HG03175 (cell line): ENCODE measurements at regions not wholly inside any gene's neighbourhood (a gene's known extent, or its start where the extent isn't known, plus 50 kb on each side); places are given as distances from the start of the nearest gene placed in this dataset.
"Not testable (repeated sequence)": the region's sequence is repeated elsewhere in the genome, so short reads cannot be mapped to it uniquely, and the experiment has no call there.

Experiments used
- ATAC-seq: cut with Tn5 transposase; IDR thresholded peaks from one replicate; pipeline ENCODE4 v1.9.1; 2021; ENCODE audit warnings: mild to moderate bottlenecking, moderate library complexity; ENCODE audit not compliant: unreplicated experiment

GRCh38 chr20:57813509-57814269 is 103.9 kb upstream of the PMEPA1 start:
- ATAC-seq, result no peak

- ATAC-seq, result not testable (repeated sequence)
Measured at GRCh38 chr20:57812632-57813031, 102.8 kb upstream of the PMEPA1 start.

GRCh38 chr20:57811374-57812020 is 101.7 kb upstream of the PMEPA1 start:
- no peak for ATAC-seq

- ATAC-seq, result no peak
Measured at GRCh38 chr20:57810511-57811373, 100.9 kb upstream of the PMEPA1 start.

GRCh38 chr20:57809661-57810172 is 99.9 kb upstream of the PMEPA1 start:
- ATAC-seq, result no peak

GRCh38 chr20:57809149-57809548 is 99.3 kb upstream of the PMEPA1 start:
- no peak for ATAC-seq

GRCh38 chr20:57808264-57809070 is 98.7 kb upstream of the PMEPA1 start:
- no peak for ATAC-seq

- no peak for ATAC-seq
Measured at GRCh38 chr20:57807401-57808263, 97.8 kb upstream of the PMEPA1 start.

- ATAC-seq, result no peak
Measured at GRCh38 chr20:57806975-57807374, 97.2 kb upstream of the PMEPA1 start.

- ATAC-seq, result no peak
Measured at GRCh38 chr20:57806476-57806875, 96.7 kb upstream of the PMEPA1 start.

- ATAC-seq, result no peak
Measured at GRCh38 chr20:57805747-57806146, 95.9 kb upstream of the PMEPA1 start.

GRCh38 chr20:57804470-57805250 is 94.8 kb upstream of the PMEPA1 start:
- ATAC-seq, result no peak

- no peak for ATAC-seq
Measured at GRCh38 chr20:57803508-57804005, 93.7 kb upstream of the PMEPA1 start.

GRCh38 chr20:57802765-57803507 is 93.1 kb upstream of the PMEPA1 start:
- no peak for ATAC-seq

- no peak for ATAC-seq
Measured at GRCh38 chr20:57801581-57801980, 91.8 kb upstream of the PMEPA1 start.

- no peak for ATAC-seq
Measured at GRCh38 chr20:57800791-57801430, 91.1 kb upstream of the PMEPA1 start.

- ATAC-seq, result no peak
Measured at GRCh38 chr20:57797401-57797800, 87.6 kb upstream of the PMEPA1 start.
